Stimulated activated CD8-positive, alpha-beta memory T cell treated with anti-CD3 and anti-CD28 coated beads, Interleukin-15, amount 100 ng/mL, for 4 hours (primary cell): ENCODE measurements at regions not wholly inside any gene's neighbourhood (a gene's known extent, or its start where the extent isn't known, plus 50 kb on each side); places are given as distances from the start of the nearest gene placed in this dataset.

ENCODE experiments used
- DNase-seq, 2 donors: peaks; one replicate each; pipeline ENCODE4 v3.0.0-alpha.2; 2020; ENCODE audit warnings: low read depth in 2 of 2

DNA sequence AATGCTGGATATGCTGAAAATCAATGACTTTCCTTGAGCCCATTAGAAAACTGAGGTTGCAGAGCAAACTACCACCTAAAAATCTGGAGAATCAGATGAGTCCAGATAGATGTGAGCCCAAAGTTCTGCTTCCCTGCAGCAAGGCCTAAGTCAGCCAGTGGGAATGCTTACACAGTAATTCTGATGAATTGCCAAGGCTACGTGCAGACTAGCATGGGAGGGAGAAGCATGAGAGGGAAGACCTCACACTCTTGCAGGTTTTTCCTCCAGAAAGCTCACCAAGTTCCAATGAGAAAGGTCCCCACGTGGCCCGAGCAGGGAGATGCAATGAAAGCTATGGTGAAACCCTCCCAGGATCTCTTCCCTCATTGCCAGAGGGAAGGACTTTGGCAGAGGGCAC is 104.8 kb upstream of the SIRPA start:
- DNase-seq, result no peak

DNA sequence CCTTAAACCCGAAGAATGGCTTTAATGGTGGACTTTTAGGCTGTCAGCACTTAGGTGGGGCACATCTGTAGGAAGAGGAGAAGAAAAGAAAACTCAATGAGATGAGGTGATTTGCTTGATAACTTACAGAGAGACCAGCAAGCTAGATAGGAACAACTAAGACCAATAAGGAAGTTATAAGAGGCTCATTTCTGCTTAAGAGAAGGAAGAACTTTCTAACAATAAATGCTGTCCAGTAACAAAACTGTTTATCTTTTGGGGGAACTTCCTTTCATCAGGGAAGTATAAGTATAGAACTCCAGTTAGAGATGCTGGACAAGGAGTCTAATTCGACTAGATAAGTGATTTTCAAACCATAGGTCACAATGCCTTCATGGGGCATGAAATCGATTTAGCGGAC is 107.2 kb upstream of the SIRPA start:
- no peak for DNase-seq

DNA sequence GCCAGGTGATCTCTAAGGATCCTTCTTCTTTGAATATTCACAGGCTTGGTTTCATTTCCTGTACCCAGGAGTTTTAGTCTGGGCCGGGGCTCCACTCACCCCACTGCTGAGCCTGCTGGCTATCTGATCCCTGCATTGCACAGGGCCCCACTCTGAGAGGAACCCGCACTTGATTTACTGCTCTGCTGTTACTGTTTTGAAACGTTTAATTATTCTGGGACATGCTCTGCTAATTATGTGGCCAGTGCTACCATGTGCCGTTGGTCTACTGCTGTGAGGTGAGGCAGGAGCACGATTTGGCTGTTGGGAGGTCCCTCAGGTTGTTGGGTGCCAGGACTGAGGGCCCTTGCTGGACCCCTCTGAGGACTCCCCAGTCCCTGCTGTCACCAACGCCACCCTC is 108.7 kb upstream of the SIRPA start:
- DNase-seq, result no peak

DNA sequence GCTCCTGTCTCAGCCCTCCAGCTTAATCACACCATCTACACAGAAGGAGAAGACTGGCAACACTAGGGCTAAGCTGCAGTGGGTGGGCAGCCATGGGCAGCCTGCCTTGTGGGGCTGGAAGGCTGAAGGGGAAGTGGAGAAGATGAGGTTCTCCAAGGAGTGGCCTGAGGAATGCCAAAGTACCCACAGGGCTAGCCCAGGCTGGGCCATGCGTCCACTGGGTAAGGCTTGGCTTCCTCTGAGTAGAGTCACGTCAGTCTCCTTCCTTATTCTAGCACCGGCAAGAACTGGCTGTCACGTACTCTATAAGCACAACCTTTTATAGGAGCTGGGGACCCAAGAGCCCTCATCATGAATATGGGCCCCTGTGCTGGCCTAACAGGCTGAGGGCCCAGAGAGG is 110.6 kb upstream of the SIRPA start:
- DNase-seq, result no peak

DNA sequence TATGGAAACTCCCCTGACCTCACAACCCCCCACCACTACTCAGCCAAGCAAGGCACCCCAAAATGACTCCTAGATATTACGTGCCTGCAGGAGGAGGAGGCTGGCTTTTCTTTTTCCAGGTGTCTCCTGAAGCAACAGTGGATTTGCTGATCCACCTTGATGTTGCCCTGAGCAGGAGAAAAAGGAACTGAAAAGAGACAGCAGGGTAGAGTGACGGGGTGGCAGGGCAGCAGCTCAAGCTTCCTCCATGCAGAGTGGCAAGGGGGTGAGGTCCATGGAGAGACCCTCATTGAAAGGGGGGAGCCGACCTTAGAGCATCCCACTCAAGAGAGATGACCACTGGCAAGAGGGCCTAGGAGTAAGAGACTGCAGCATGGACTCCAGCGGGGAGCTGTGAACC is 112.0 kb upstream of the SIRPA start:
- no peak for DNase-seq

DNA sequence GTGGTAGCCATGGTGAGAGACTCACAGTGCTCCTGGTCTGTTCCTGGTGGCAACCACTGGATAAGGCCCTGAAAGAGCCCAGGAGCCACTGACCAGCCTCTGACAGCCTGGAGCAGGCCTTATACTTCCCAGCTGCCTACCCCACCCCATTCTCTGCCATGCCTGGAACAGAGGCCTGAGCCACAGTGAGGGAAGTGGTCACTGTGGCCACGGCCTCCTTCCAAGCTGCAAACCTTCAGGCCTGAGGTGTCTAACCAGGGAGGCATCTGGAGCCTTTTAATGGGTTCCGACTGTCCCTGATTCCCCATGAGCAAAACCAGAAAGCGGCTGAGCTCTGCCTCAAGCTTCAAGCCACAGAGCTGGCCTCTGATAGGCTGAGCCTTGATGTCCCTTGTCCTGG is 113.0 kb upstream of the SIRPA start:
- no peak for DNase-seq

DNA sequence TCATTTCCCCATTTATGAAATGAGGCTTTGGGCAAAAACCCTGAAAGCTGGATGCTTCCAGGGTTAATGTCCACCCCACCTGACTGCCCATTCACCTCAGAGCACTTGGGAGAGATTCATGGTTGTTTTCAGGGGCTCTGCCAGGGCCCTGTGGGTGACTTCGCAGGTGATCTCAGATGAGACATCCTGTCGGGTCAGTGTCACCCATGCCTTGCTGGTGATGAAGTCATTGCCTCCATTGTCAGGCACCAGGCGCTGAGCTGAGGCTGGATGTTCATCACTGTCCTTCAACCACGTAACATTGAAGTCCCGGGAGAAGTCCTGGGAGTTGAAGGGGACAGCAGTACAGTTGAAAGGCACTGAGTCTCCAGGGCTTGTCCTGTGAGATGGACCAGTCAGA is 115.6 kb upstream of the SIRPA start:
- DNase-seq, result no peak

DNA sequence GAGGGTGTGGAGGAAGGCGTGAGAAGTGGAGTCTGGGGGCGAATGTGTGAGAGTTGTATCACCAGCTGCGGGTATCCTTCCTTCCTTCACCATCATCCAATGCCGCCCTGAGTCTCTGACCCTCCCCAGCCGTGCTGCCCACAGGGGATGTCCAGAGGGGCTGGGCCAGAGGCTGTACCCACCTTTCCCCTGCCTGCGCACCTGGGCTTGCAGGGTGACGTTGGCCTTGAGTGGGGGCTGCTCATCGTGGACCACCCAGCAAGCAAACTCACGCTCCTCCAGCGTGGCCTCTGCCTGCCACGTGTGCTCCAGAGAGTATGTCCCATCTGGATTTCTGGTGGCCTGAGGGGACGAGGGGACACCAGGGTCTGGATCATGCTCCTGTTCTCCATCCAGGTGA is 116.9 kb upstream of the SIRPA start:
- no peak for DNase-seq

DNA sequence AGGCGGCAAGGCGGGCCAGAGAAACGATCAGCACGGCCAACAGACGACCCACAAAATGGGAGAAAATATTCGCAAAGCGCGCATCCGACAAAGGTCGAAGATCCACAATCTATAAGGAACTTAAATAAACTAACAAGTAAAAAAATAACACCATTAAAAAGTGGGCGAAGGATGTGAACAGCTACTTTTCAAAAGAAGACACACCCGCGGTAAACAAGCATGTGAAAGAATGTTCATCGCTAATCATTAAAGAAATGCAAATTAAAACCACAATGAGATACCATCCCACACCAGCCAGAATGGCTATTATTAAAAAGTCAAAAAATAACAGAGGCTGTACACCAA is 117.8 kb upstream of the SIRPA start:
- DNase-seq, result no peak

DNA sequence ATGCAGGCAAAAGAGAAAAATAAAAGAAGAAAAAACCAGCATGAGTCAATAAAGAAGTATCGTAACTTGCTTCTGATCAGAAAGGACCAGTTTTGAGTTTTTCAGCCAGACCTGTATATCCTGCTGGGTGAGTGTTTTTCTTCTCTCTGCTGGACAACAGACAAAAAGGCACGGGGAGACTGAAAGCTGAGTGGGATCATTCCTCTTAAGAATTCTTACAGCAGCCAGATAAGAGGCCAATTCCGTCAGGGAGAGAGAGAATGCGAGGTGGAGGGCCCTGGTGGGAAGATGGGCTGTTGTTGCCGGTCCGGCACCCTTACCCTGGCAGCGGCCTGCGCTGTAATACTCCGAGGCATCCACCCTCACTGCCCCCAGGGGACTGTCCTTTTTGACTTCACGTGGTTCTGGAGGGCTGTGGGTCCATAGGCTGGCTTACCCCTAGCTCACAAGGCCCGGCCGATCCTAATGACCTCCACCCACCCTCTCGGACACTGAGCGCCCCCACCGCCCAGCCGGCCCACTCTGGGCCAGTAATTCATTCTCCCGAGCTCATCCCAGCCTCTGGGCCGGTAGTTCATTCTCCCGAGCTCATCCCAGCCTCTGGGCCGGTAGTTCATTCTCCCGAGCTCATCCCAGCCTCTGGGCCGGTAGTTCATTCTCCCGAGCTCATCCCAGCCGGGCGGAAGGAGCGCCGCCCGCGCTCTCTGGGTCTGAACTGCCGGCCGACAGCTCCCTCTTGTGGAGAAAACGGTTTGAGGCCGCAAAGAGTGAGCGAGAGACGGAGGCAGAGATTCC is 118.3 kb upstream of the SIRPA start:
- peak; percentile 52 to 64 for DNase-seq

DNA sequence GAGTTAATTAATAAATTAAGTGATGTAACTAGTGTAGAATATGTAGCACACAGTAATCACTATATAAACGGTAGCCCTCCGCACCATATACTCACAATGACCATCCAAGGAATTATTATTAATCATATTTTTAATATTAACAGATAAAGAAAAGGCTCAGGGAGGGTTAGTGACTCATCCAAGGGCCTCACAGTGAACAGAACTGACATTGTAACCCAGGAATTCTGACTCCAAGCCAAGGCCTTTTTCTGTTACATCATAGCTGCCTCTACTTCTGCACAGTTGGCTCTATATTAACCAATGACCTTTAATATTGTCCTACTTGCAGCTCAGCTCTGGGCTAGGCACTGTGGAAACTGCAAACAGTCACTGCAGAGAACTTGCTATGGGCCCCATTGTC is 117.5 kb upstream of the SIRPG start:
- no peak for DNase-seq

DNA sequence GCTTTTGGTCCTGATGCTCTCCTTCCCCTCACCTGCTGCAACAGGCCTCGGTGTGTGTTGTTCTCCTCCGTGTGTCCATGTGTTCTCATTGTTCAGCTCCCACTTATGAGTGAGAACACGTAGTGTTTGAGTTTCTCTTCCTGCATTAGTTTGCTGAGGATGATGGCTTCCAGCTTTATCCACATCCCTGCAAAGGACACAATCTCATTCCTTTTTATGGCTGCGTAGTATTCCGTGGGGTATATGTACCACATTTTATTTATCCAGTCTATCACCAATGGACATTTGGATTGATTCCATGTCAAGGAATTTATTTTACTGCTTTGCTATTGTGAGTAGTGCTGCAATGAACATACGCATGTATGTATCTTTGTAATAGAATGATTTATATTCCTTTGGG is 116.9 kb upstream of the SIRPG start:
- DNase-seq, result no peak

DNA sequence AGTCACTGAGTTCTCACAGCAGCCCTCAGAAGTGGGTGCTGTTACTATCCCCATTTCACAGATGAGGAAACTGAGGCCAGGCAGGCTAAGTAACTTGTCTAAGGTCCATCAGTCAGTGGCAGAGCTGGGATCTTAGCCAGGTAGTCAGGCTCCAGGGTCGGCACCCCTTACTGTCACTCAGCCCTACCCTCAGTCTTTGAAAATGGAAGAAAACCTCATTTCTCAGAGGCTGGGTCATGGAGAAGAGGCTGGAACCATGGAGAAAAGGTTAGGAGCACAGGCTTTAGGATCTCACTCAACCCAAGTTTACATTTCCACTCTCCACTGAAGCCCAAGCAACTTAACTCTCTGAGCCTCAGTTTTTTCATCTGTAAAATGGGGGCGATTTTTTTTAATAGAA is 116.2 kb upstream of the SIRPG start:
- DNase-seq, result no peak

DNA sequence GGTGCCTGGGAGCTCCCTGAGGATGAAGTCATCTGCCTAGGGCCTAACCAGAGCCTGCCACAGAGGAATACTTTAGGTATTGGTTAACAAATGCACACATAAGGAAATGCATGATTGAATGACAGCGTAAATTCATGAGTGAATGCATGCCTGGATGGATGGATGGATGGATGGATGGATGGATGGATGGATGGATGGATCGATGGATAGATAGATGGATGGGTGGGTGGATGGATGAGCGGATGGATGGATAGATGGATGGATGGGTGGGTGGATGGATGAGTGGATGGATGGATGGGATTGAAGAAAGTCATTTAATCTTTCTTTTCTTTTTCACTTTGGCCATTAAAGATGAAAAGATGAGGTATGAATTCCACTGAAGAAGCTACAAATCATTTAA is 111.9 kb upstream of the SIRPG start:
- DNase-seq, result no peak

DNA sequence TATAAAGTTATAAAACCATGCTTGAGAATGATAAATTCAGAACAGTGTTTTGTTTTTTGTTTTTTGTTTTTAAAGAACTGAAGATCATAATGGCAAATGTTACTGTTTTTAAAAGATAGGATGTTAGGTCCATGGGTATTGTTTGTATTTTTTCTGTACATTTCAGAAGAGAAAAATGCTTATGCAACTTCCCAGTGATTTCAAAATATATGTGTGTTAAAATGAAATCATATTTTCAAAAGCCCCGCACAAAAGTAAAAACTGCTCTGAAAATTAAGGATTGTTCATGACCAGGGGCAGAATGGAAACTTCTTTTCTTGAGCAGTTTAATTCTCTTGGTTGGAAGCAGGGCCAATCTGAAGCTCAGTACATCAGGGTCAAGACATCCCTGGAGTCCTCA is 109.2 kb upstream of the SIRPG start:
- DNase-seq, result no peak

DNA sequence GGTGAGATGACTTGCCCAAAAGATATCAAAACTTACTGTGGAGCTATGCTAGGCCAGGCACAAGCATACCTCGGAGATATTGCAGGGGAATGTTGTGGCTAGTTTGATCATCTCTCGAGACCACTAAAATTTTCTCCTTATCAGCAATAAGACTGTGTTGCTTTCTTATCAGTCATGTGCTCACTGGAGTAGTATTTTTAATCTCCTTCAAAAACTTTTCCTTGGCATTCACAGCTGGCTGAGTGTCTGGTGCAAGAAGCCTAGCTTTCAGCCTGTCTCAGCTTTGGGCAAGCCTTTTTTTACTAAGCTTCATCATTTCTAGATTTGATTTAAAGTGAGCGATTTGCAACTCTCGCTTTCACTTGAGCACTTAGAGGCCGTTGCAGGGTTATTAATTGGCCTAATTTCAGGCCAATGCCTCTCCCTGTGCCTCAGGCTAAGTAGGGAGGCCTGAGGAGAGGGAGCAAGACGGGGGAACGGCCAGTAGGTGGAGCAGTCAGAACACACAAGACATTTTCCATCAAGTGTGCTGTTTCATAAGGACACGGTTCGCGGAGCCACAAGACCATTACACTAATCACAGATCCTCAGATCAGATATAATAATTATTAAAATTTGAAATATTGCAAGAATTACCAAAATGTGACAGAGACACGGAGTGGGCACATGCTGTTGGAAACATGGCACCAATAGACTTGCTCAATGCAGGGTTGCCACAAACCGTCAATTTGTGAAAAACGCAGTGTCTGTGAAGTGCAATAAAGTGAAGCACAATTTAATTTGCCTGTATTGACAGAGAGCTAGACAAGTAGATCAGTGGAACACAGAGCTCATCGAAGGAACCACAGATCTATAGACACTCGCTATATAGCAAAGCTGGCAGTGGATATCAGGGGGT is 106.8 kb upstream of the SIRPG start:
- peak; percentile 11 to 44 for DNase-seq

DNA sequence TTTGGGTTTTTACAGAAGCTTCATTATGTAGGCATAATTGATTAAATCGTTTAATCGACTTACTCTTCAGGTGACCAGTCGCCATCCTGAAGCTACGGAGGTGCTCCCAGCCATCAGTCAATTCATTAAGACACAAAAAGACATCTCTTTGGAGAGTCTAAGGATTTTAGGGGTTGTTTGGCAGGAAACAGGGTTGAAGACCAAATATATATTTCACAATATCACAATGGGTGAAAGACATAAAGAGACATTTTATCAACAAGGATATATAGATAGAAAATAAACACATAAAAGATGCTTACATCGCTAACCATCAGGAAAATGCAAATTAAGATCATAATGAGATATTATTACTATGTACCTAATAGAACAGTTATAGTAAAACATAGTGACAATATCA is 104.0 kb upstream of the SIRPG start:
- no peak for DNase-seq

DNA sequence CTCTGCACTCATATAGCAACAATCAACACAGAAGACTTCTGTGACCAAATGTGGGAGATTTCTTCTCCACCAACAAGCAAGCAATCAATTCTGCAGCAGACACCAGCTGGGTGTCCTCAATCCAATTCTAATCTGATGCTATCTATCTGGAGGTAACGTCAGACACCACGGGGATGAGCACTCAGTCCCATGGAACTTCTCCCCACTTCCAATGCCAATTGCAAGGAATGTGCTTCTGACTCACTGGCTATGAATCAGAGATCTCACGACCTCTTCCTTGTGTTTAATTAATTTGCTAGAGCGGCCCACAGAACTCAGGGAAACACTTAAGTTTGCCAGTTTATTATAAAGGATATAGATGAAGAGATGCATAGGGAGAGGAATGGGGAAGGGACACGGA is 103.5 kb upstream of the SIRPG start:
- DNase-seq, result no peak

DNA sequence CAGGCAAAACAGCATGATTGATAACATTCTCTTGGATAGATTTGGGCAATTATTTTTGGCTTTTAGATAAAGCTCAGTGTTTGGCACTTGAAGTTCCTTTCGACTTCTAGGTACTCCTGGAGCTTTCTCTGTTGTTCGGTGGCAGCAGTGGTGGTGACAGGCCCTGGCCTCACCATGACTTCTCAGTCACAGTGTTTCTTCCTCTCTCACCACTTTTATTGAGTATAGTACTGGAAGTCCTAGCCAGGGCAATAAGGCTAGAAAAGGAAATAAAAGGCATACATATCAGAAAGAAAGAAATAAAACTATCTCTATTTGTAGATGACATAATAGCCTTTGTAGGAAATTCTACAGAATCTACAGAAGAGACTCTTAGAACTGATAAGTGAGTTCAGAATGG is 101.2 kb upstream of the SIRPG start:
- no peak for DNase-seq

DNA sequence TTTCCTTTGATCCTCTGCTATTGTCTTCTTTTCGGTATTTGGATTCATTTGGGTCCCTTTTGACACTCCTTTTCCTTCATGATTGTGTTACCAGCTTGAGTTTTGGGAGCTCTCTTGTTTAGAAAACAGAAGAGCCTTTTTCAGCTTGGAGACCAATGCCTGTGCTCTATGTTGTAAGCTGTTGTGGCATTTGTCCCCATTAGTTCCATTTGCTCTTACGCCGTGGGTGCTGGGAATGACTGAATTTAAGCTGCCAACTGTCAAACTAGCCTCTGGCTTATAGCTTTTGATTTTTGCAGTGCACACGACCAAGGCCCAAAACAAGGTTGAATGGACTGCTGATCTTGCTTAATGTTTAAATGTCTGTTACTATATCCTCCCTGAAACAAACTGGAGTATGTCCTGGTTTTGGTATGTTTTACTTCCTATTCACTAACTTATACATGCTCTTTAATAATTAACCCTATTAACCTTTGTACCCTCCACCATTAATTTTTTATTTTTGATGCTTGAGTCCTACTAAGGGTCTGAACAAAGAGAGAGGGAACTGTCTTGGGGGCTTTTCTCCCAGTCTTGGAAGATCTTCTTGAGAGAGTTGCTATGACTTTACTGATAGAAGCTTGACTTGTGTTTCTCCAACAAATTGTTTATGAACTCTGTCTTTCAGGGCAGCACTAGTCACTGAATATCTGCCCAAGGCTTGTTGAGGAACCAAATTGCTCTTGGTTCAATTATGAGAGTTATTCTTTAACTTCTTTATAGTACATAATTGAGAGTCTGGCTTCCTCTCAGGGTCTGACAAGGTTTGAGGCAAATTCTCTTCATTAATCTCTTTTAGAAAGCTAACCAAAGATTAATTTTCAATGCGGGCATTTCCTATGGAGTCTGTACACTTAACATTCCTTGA is 100.3 kb upstream of the SIRPG start:
- DNase-seq, result no peak

DNA sequence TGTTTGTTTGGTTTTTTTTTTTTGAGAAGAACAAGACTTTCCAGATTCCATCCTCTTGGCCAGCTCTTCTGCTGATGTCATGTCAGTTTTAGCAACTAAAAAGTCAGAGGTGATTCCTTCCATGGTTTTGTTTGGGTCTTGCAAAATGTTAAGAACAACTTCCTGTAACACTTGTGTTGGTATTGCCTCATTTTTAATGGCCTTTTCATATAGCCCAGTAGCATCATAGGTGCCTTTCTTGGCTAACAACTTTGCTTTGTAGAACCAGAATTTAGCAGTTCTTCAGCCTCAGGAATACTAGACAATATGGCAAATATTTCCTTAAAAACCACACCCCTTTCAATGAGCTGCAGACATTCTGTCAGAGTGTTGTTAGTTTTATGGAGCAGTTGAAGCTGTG is 99.5 kb upstream of the SIRPG start:
- DNase-seq, result no peak

DNA sequence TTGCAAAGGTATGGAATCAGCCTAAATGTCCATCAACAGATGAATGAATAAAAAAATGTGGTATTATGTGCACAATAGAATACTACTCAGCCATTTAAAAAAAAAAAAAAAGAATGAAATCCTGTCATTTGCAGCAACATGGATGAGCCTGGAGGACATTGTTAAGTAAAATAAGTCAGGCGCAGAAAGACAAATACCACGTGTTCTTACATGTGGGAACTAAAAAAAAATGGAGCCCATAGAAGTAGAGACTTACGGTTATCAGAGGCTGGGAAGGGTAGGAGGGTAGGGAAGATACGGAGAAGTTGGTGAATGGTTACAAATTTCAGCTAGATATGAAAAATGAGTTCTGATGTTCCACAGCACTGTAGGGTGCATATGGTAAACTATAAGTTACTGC is 97.2 kb upstream of the SIRPG start:
- no peak for DNase-seq
